H1 (cell line): ENCODE measurements at regions not wholly inside any gene's neighbourhood (a gene's known extent, or its start where the extent isn't known, plus 50 kb on each side); places are given as distances from the start of the nearest gene placed in this dataset.

ENCODE experiments used
- CHD1 ChIP-seq: IDR thresholded peaks from 2 replicates; pipeline ENCODE4 v1.6.1; 2012; ENCODE audit warnings: low read depth, low read length, improper control_type of control experiment
- EZH2 ChIP-seq: fragments of 200-600 bp; sonication (generic); IDR thresholded peaks from 2 replicates; pipeline ENCODE4 v1.7.1; 2012; ENCODE audit warnings: low read depth, mild to moderate bottlenecking, moderate library complexity, low read length, inconsistent platforms; ENCODE audit not compliant: severe bottlenecking
- MAFK ChIP-seq: IDR thresholded peaks from 2 replicates; pipeline ENCODE4 v1.6.1; 2012; ENCODE audit warnings: low read depth, mild to moderate bottlenecking, improper control_type of control experiment, low read length
- POLR2A ChIP-seq, 2 experiments: IDR thresholded peaks; 1 replicate in 1 of 2; 2 replicates in 1 of 2; pipeline ENCODE4 v1.6.1; 2011; ENCODE audit warnings: low read depth in 2 of 2, low read length in 2 of 2, mild to moderate bottlenecking in 2 of 2; ENCODE audit errors: control extremely low read depth in 1 of 2
- POLR2AphosphoS5 ChIP-seq: IDR thresholded peaks from 2 replicates; pipeline ENCODE4 v1.6.1; 2011; ENCODE audit warnings: low read depth, low read length
- SAP30 ChIP-seq: fragments of 300-600 bp; sonication (generic); IDR thresholded peaks from 2 replicates; pipeline ENCODE4 v1.7.1; 2012; ENCODE audit warnings: low read length, moderate library complexity, mild to moderate bottlenecking, inconsistent platforms; ENCODE audit not compliant: insufficient read depth, insufficient replicate concordance
- SIN3A ChIP-seq, 2 experiments: IDR thresholded peaks in 1 of 2; conservative IDR thresholded peaks in 1 of 2; 2 replicates each; pipeline ENCODE4 v1.6.1; 2011 to 2012; ENCODE audit warnings: low read length in 2 of 2, improper control_type of control experiment in 1 of 2, low read depth in 1 of 2, mild to moderate bottlenecking in 1 of 2
- TAF1 ChIP-seq: IDR thresholded peaks from 2 replicates; pipeline ENCODE4 v1.6.1; 2011; ENCODE audit warnings: mild to moderate bottlenecking, low read depth, low read length
- YY1 ChIP-seq: IDR thresholded peaks from 2 replicates; pipeline ENCODE4 v1.6.1; 2011; ENCODE audit warnings: low read depth, mild to moderate bottlenecking, low read length
- TF ChIP-seq, protein P1 (sequence below), 3 experiments: IDR thresholded peaks; 1 replicate in 2 of 3; 2 replicates in 1 of 3; pipeline versions ENCODE4 v1.5.1 to v1.6.1; 2011; ENCODE audit warnings: low read length in 3 of 3, mild to moderate bottlenecking in 3 of 3, inconsistent platforms in 2 of 3, low read depth in 1 of 3, moderate library complexity in 1 of 3; ENCODE audit not compliant: insufficient read depth in 1 of 3; ENCODE audit errors: control extremely low read depth in 1 of 3
- TF ChIP-seq, protein P2 (sequence below): IDR thresholded peaks from 2 replicates; pipeline ENCODE4 v1.6.1; 2012; ENCODE audit warnings: inconsistent platforms
- TF ChIP-seq, protein P3 (sequence below): IDR thresholded peaks from 2 replicates; pipeline ENCODE4 v1.6.1; 2011; ENCODE audit warnings: low read length, improper control_type of control experiment

DNA sequence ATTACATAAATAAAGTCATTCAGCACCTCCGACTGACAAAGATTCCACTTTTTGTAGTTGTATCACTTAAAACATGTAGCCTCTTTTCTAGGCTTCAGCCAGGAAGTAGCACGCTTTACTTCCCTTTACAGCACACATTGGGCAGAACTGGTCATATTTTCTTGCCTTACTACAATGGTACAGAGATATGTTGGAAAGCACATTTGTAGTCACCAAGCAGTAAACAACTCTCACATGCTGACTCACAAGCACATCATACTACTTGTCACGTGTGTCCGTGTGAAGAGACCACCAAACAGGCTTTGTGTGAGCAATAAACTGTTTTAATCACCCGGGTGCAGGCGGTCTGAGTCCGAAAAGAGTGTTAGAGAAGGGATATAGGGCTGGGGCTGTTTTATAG, 1071.8 kb downstream of the DNAJB9 start:
- no peak for TF ChIP-seq SIN3A (conservative IDR thresholded peaks at IDR 0.05 in 1 of 2, IDR thresholded peaks at IDR 0.05 in 1 of 2; ENCODE audit: low read depth in 1 of 2, low read length in 2 of 2)
- no peak for TF ChIP-seq POLR2AphosphoS5
- TF ChIP-seq, protein P1, sequence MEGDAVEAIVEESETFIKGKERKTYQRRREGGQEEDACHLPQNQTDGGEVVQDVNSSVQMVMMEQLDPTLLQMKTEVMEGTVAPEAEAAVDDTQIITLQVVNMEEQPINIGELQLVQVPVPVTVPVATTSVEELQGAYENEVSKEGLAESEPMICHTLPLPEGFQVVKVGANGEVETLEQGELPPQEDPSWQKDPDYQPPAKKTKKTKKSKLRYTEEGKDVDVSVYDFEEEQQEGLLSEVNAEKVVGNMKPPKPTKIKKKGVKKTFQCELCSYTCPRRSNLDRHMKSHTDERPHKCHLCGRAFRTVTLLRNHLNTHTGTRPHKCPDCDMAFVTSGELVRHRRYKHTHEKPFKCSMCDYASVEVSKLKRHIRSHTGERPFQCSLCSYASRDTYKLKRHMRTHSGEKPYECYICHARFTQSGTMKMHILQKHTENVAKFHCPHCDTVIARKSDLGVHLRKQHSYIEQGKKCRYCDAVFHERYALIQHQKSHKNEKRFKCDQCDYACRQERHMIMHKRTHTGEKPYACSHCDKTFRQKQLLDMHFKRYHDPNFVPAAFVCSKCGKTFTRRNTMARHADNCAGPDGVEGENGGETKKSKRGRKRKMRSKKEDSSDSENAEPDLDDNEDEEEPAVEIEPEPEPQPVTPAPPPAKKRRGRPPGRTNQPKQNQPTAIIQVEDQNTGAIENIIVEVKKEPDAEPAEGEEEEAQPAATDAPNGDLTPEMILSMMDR (IDR thresholded peaks at IDR 0.05; ENCODE audit: control extremely low read depth in 1 of 3, insufficient read depth in 1 of 3, low read depth in 1 of 3, low read length in 3 of 3): no peak
- no peak for TF ChIP-seq POLR2A (IDR thresholded peaks at IDR 0.05; ENCODE audit: control extremely low read depth in 1 of 2, low read depth in 2 of 2, low read length in 2 of 2)
- TF ChIP-seq, protein P2, sequence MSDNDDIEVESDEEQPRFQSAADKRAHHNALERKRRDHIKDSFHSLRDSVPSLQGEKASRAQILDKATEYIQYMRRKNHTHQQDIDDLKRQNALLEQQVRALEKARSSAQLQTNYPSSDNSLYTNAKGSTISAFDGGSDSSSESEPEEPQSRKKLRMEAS: no peak
- no peak for TF ChIP-seq TAF1
- no peak for TF ChIP-seq CHD1
- TF ChIP-seq MAFK: no peak
- TF ChIP-seq YY1: no peak
- TF ChIP-seq, protein P3, sequence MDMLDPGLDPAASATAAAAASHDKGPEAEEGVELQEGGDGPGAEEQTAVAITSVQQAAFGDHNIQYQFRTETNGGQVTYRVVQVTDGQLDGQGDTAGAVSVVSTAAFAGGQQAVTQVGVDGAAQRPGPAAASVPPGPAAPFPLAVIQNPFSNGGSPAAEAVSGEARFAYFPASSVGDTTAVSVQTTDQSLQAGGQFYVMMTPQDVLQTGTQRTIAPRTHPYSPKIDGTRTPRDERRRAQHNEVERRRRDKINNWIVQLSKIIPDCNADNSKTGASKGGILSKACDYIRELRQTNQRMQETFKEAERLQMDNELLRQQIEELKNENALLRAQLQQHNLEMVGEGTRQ: no peak
- no peak for TF ChIP-seq SAP30
- no peak for TF ChIP-seq EZH2
